Activated naive CD4-positive, alpha-beta T cell (primary cell): ENCODE measurements at regions not wholly inside any gene's neighbourhood (a gene's known extent, or its start where the extent isn't known, plus 50 kb on each side); places are given as distances from the start of the nearest gene placed in this dataset.

Experiments
- DNase-seq, 4 experiments: peaks; one replicate each; lab custom pipeline; 2025; lab: John Stamatoyannopoulos, UW

DNA sequence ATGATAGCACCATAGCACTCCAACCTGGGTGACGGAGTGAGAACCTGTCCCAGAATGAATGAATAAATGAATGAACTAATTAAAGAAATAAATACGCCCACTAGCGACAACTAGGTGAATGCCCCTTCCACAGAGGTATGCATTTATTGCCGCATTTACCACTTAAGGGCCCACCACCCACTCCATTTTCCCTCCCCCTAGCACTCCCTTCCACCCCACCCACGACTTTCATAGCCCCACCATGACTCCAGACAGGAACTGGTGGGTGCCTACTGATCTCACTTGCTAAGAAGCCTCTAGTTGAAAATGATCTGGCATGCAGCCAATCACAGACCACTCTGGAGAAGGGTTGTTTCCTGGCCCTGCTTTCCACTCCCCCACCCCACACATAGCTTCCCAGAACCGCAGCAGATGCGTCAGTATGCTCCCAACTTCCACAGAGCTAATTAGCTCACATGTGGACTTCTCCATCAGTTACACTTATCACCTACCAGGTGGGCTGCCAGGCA, 167.6 kb downstream of the WT1 start:
- no peak for DNase-seq

DNA sequence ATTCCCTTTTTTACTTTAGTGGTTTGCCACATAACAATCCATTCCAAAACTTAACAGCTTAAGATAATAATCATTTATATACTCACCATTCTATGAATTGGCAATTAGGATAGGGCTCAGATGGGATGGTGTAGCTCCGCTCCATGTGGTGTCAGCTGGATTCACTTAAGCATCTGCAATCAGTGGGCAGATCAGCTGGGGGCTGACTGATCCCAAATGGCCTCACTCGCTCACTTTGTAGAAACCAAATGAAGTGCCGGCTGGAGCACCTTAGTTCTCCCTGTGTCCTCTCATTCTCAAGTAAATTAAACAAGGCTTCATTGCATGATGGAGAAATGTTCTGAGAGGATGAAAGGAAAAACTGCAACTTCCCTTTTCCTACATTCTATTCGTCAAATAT, 161.4 kb downstream of the WT1 start:
- DNase-seq, result no peak

DNA sequence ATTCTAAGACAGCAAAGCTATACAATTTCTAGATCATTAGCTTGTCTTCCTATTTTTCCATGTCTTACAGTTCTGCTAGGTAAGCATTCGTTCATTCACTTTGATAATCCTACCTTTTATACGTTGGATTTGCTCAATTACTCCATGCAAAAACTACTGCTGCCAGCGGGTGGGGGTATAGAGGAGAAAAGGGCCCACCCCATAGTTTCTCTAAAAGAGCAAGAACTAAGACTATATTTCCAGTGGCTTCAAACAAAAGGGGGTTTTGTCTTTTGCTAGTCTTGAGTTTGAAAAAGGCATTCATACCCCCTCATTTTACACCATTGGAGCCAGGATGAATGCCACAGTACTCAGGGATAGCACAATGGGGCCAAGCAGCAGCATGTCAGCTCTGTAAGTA, 155.7 kb downstream of the WT1 start:
- DNase-seq, result no peak

DNA sequence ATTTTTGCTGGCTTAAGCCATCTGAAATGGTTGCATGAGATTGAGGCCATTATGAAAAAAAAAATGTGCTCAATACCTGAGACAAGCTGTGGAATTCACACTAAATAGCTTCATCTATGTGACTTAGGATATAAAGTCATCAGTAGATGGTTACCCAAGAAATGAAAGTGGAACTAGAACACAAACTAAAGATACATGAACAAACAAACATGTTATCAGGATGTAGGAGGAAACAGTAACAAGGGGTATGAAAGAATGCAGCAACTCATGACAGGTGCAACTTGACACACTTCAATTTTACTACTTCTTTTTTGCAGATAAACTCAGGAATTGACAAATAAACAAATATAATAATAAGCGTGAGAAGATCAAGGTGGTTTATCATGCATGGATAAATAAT, 155.0 kb downstream of the WT1 start:
- DNase-seq, result no peak

DNA sequence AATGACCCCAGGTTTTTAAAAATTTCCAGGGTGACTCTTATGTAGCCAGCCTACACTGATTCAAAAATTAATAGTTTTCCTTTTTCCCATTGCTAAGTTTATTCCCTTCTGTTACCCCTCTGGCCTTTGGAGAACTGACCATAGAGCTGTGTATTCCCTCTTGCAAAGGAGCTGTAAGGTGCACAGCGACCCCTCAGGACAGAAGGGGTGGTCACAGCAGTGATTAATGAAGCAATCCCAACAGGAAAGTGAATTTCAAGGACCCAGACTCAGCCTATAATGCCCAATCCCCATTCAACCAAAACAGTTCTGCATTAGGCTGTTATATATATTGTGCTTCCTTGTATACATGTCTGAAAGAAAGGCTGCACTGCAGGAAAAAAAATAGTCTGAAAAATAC, 147.1 kb downstream of the WT1 start:
- DNase-seq, result no peak

DNA sequence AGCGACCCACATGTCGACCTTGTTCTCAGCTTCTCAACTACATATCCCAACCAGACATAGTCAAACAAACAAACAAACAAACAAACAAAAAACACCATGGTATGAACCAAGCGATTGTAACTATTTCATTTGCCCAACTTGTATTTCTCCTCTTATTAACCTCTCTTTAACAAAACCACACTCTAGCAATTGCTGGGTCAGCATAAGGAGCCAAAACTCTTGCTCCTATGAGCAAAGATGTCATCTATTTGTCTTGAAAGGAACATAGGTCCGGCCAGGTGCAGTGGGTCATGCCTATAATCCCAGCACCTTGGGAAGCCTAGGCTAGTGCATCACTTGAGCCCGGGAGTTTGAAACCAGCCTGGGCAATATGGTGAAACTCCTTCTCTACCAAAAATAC, 145.6 kb downstream of the WT1 start:
- no peak for DNase-seq

DNA sequence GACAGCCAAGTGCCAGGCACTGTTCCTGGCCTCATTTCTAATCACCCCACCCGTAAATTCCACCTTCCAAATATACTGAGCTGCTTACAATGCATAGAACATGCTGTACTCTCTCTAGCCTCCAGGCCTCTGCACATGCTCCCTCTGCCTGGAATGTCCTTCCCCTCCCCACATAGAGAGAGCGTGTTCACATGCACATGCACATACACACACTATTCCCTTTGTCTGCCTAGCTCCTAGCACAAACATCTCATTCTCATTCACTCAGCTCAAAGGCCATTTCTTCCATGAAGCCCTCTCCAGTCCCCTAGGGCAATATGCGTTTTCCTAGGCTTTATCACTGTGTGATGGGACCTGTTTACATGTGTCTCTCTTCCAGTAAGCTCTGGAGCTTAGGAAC, 144.6 kb downstream of the WT1 start:
- no peak for DNase-seq

DNA sequence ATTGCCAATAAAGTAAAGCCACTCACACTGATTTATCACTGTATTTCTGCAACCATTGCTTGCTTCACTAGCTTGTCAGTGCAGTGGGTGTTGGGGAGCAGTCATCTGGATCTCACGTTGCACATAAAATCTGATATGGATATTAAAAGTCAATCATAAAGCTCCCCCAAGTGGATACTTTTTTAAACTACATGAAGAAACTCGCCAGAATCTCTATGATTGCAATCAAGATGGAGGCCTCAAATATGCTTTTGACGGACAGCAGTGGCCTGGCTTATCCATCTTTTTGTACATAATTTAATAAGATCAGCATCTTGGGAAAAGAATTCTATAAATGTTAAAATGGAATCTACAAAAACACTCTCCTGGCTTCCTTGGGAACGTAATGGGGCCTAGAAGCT, 137.7 kb downstream of the WT1 start:
- DNase-seq, result no peak

DNA sequence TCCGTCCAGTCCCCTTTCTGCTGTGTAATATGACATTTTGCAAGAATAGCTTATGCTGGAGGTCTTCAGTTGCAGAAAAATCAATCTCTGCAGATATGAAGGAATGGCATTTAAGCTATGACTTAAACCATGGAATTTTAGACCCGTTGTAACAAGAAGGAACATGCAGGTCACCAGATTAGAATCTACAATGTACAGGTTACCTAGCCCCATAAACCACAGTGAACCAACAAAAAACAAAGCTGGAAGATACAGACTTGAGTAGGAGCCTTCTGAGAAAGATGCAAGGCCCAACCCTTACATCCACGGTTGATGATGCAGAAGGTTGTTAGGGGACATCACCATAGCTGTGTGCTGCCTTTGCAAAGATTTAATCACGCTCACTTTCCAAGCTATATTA, 132.5 kb downstream of the WT1 start:
- no peak for DNase-seq

DNA sequence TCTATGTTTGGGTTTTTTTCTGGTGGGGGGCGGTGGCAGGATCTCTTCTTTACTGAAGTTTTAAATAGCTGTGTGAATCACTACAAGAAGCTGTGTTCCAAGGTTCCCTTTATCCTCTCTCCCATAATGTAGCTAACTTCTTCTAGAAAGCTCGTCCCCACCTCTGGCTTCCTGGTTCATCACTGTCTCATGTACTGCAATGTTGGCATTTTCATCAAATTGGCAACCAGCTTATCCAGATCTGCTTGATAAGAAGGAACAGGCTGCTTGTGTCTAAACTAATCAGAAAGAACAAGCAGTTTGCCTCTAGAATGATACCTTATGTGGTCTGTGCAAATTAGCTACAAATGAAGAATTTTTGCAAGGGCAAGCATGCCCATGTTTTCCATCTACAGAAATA, 130.8 kb downstream of the WT1 start:
- DNase-seq, result no peak

DNA sequence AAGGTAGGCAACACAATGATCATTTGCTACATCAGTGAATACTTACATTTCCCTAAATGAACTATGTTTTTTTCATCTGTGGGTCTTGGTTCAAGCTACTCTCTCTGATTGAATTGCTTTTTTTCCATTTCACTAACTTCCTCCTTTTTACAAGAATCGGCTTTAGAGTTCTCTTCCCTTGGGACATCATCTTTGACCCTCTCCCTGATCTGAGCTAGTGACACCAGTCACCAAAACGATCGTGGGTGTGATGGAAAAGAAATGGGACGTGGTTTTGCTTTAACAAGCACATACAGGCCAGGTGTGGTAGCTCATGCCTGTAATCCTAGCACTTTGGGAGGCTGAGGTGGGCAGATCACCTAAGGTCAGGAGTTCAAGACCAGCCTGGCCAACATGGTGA, 129.9 kb downstream of the WT1 start:
- no peak for DNase-seq

DNA sequence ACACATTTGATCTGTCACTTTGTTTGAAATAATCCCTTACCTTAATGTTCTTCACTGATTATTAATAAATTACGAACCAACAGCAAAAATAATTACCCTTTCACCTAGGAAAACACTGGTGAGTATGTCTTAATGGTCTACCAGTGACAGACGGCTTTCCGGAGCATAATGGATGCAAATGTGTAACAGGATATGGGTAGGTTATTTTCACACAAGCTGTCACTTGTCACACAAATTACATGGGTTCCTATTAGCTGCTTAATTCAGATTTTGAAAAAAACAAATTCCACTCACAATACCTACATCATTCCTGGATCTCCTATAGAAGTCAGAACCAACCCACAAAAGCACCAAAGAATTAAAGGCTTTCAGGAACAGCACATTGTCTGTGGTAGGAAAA, 127.9 kb downstream of the WT1 start:
- no peak for DNase-seq

DNA sequence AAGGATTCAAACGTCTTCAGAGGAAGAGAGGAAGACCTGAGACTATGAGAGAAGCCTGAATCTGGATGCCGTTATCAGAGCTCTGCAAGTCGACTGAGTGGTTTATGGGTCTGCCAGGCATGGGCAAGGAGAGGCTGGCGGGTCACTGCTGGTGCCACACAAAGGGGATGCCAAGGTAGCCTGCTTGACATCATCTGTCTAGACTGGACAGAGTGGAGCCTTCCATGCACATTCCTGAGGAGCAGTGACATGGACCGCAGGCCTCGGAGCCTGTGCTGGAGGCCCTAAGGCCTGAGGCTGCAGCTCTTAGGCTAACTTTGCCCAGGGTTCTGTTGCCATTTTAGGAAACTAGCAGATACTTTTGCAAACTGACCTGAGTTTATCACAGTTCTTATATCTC, 127.4 kb downstream of the WT1 start:
- DNase-seq, result no peak

DNA sequence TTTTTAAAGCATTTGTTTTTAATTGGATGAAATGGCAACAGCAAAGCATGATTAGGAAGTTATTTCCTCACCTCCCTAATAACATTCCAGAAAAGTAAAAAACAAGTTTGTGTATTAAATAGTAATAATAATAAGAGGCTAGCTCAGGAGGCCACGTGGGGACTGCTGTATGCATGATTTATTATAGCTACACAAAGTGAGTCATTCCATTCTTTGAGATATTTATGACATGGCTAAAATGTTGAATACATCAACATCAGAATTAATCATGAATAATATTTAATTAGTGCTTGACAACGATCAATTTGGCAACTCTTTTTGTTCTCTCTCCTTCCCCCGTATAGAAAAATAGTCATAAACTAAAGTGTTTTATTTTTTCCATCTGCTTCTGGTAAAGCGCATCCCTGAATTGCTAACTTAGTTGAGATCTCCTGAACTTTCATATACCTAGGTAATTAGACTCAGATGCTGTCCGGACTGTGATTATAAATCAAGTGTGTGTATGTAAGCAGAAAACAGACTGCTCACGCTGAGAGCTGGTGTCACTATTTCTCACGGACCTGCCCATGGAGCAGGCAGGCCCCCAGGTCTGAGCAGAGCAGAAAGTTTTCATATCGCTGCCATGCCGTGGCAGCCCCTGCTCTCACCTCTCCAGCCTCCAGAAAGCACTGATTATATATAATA, 125.7 kb downstream of the WT1 start:
- DNase-seq, result no peak

DNA sequence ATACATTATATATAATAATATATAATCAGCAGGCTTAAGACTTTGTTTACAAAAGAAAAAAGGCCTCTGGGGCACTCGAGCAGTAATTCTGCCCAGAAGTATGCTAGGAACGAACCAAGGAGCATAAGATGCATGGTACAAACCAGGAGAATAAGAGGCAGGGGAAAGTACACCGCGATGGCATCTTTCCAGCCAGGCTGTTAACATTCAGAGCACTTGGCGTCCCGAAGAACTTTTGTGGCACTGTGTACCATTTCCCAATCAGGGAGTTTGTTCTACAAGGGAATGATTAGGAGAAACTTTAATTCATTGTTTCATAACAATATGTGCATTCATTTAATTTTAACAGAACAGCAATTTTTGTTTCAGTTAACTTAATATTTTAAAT, 125.1 kb downstream of the WT1 start:
- DNase-seq, result no peak

DNA sequence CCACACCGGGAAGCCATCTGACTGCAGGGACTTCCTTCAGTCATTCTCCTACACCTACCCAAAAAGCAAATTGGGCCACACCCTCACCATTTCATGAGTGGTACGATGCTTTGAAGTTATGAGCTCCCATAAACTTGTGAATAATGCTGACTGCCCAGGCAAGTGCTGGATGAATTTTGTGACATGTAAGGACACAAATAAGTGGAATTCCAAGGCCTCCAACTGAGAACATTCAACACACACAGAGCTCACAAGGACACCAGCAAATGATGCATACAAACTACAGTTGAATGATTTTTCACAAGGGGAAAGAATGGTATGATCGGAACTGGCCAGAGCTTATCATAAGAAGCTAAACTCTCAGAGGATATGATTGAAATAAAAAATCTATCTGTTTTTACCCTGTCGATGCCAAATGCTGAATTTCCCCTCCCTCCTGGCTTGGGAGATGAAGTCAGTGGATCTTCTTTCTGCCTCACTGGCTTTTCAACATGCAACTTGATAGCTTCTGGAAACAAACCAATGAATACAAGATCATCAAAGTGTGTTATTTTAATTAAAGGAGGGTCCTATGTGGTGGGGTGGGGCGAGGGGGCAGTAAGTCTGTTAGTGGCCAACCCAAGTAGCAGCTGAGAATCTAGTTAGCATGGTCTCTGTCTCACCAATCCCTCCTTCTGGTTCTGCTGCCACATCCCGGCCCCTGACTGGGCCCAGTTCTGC, 123.8 kb downstream of the WT1 start:
- no peak for DNase-seq

DNA sequence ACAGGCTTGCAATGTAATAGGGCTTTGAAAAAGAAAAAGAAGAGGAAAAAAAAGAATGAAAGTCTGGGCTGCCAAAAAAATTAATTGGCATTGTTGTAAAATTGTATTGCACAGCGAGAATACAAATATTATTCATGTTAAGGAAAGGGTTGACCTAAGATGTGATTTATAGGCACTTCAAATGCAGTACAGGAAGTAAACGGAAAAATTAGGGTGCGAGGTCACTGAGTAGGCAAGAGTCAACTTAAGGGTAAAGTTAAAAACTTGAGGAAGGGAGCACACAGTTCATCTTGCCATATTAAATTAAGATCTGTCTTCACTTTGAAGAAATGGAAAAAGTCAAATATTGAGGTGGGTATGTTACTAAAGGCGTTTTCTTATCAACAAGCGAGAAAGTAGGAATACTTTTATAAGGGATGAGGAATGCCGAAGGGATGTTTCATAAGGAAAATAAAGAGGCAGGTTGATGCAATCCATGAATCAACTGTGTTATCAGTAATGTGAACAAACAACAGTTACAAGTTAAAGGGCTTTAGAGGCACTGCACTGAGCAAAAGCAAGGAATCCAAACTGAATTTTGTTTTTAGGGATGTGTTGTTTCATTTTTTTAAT, 123.0 kb downstream of the WT1 start:
- DNase-seq, result no peak

DNA sequence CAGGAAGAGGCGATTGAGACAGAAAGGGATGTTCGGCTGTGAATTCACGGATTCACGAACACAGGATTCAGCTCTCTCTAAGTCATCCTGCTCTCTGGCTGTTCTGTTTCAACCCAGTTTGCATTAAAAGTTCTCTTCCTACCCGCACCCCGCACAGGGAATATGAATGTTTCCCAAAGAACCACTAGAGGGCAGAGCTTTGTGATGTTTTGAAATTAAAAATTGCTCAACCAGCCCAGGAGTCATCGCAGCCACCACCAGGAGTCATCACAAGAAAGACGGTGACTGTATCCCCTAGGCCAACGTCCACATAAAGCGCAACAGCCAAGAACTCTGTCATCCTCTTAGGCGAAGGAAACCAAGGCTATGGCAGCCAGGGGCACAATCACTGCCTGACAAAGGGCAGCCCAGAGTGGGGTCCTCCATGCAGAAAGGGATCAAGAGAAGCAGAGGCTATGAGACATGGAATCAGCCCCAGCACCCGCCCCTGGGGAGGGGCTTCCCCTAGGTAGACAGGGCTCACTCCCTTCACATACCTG, 122.4 kb downstream of the WT1 start:
- no peak for DNase-seq

DNA sequence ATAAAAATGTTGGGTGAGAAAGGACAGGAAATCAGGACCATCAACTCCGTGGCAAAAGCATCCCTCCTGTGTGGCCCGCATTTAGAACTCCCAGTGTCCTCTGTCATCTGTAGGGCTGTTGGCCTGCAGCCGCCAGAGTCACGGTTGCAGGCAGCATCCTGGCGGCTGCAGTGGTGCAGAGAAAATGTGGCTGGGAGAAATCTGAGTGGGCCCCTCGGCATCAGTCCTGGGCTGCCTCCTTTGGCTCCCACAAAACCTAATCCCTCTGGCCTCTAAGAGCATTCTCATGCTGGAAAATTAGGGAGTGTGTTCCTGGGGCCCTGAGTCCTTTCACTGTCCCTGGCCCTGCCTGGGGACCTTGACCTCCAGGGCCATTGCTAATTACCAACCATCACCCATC, 121.9 kb downstream of the WT1 start:
- no peak for DNase-seq

DNA sequence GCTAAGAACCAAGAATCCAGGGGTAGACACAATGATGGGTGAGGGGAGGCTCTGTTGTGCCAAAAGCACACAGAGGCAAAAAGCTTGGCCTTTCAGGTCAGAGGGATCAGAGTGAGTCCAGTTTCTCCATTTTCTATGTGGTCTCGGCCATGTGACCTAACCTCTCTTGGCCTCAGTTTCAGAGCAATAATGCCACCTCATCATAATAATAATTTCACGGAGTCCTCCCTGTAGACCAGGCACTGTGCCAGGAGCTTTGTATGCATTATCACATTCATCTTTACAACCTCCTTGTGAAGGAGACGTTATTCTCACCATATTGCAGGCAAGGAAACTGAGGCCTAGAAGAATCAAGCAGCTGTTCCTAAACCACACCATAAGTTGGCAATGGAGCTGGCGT, 120.2 kb downstream of the WT1 start:
- no peak for DNase-seq

DNA sequence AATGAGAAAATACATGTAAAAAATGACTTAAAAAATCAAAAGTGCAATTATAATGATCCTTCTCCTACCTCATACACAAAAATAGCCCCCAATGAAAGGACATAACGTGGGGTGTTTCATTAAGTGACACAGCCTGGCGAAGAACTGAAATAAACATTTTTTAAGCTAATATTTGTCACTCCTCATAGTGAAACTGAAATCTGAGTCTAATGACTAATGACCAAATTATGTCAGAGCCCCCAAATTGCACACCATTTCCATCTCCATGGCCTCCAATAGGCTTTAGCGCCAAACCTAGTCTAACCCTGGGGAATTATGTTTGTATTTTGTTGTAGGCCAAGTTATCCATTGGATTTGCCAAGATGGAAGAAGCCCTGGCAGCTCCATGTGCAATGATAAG, 119.1 kb downstream of the WT1 start:
- no peak for DNase-seq

DNA sequence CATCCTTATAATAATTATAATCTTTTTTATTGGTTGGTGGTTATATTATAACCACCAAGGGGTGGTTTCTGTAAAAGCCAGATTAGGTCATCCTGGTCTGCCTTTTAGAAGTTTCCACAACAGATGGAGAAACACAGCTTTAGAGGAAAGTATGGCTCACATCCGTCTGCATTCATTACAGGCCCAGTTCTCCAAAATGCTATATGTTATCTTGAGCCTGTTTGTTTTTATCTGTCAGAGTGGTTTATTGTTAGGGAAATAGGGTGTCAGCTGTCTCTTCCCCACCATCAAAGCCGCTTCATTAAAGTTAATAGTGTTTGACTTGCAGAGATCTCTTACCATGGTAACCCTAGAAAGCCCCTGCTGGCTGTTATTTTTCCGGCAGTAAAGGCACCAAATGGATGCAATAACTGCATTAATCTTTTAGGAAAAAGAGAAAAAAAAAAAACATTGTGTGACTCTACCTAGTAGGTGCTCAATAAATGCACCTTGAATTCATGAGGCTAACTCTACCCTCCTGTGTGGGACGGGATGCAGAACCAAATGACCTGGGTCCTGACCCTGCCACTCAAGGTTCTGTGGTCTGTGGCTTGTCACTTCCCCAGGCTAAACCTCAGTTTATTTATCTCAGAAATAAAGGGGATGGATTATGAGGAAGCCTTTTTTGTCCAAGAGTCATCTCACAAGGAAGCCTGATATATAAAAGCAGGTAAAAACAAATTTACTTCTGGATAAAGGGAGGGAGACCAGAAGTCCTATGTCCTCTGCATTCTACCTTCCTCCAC, 118.3 kb downstream of the WT1 start:
- DNase-seq, result no peak
